Right lobe of liver (tissue), 6 donors: ENCODE measurements at regions not wholly inside any gene's neighbourhood (a gene's known extent, or its start where the extent isn't known, plus 50 kb on each side); places are given as distances from the start of the nearest gene placed in this dataset.

Source experiments
- ATAC-seq, 4 donors: fragments of 200-7000 bp; cut with Tn5 transposase; one replicate each; pipeline ENCODE4 v1.9.1; 2020; ENCODE audit warnings: mild to moderate bottlenecking in 4 of 4, moderate library complexity in 4 of 4
- DNase-seq, 3 donors: peaks; one replicate each; pipeline ENCODE4 v3.0.0-alpha.2; 2020
- H3K27ac ChIP-seq, 3 donors: fragments of 200-600 bp; one replicate each; pipeline ENCODE4 v1.8.0; 2022
- H3K27me3 ChIP-seq, 2 donors: fragments of 200-600 bp; one replicate each; pipeline ENCODE4 v1.8.0; 2022
- H3K36me3 ChIP-seq, 4 donors: fragments of 200-600 bp; sonication (generic) in 1 of 4; one replicate each; pipeline versions ENCODE4 v1.5.1 to v1.8.0; 2017 to 2022; ENCODE audit warnings: control low read depth in 1 of 4
- H3K4me1 ChIP-seq, 4 donors: fragments of 200-600 bp; sonication (generic) in 1 of 4; one replicate each; pipeline versions ENCODE4 v1.5.1 to v1.8.0; 2017 to 2022; ENCODE audit warnings: control low read depth in 1 of 4
- H3K4me3 ChIP-seq, 3 donors: fragments of 200-600 bp; one replicate each; pipeline ENCODE4 v1.8.0; 2022
- H3K9me3 ChIP-seq, 4 donors: fragments of 200-600 bp; sonication (generic) in 1 of 4; one replicate each; pipeline versions ENCODE4 v1.5.1 to v1.8.0; 2017 to 2022; ENCODE audit warnings: control low read depth in 1 of 4
- POLR2A ChIP-seq: fragments of 450-650 bp; IDR thresholded peaks from one replicate; pipeline ENCODE4 v1.6.1; 2017; ENCODE audit warnings: antibody characterized with exemption, mild to moderate bottlenecking
- WGBS: methylation state at CpG from one replicate; pipeline ENCODE4 v1.1.6; 2018; ENCODE audit warnings: low coverage, low lambda C conversion rate; ENCODE audit not compliant: insufficient coverage; ENCODE audit errors: missing lambda C conversion rate; 5-methylcytosine and 5-hydroxymethylcytosine counted together
- intact Hi-C, 2 donors: fragments of 100-400 bp; cut with DNase I; formaldehyde crosslinking; loops; one replicate each; pipeline versions ENCODE4 v1.11.2 to v1.14.1; 2022
- TF ChIP-seq, protein P1 (sequence below), 4 donors: fragments of 200-600 bp in 3 of 4; fragments of 450-650 bp in 1 of 4; IDR thresholded peaks; one replicate each; pipeline versions ENCODE4 v1.5.1 to v1.8.0; 2016 to 2022; ENCODE audit warnings: antibody characterized with exemption in 4 of 4, mild to moderate bottlenecking in 2 of 4
- donor health status: DM: no; HTN: yes; CAD: no.
- donor health status: DM: no; HTN: no; CAD: no.
- donor health status: DM: no; HTN: no; CAD: no.
- donor health status: DM: no; HTN: yes; CAD: no.
- donor health status: DM: no; HTN: yes; CAD: no.

- H3K4me3 ChIP-seq, result no peak overlapping the region
- intact Hi-C loops, result no loop called here
- 78% methylated on average over 2 of the region's 6 CpGs for WGBS
- no peaks in the 10 kb centered on the region for H3K9me3 ChIP-seq
- no peaks in the 10 kb centered on the region for H3K36me3 ChIP-seq
- no peaks in the 10 kb centered on the region for H3K27me3 ChIP-seq
- H3K27ac ChIP-seq, result peak overlapping the region; percentile 36 to 96 (median 95)
- DNase-seq, result peak in 1 of 3 donors; percentile 49
- peak in 3 of 4 donors; percentile 24 to 40 (median 40) for ATAC-seq
- TF ChIP-seq POLR2A, result no peak
- TF ChIP-seq, protein P1, sequence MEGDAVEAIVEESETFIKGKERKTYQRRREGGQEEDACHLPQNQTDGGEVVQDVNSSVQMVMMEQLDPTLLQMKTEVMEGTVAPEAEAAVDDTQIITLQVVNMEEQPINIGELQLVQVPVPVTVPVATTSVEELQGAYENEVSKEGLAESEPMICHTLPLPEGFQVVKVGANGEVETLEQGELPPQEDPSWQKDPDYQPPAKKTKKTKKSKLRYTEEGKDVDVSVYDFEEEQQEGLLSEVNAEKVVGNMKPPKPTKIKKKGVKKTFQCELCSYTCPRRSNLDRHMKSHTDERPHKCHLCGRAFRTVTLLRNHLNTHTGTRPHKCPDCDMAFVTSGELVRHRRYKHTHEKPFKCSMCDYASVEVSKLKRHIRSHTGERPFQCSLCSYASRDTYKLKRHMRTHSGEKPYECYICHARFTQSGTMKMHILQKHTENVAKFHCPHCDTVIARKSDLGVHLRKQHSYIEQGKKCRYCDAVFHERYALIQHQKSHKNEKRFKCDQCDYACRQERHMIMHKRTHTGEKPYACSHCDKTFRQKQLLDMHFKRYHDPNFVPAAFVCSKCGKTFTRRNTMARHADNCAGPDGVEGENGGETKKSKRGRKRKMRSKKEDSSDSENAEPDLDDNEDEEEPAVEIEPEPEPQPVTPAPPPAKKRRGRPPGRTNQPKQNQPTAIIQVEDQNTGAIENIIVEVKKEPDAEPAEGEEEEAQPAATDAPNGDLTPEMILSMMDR (IDR thresholded peaks at IDR 0.05), result no peak
- peaks cover 0 to 16% (median 10%) of the 10 kb centered on the region in 4 donors for H3K4me1 ChIP-seq
These were observed 199.2 kb upstream of the EEA1 start for GRCh38 chr12:93128332-93128707.

- H3K27ac ChIP-seq, result no peak overlapping the region
- DNase-seq, result no peak
- intact Hi-C loops, result no loop called here
These were observed 201.4 kb upstream of the EEA1 start for GRCh38 chr12:93130366-93131054.

GRCh38 chr12:93133361-93133760, 204.3 kb upstream of the EEA1 start:
- peaks cover 0 to 38% (median 22%) of the 10 kb centered on the region in 4 donors for H3K4me1 ChIP-seq
- DNase-seq, result no peak
- no peak for TF ChIP-seq POLR2A
- TF ChIP-seq, protein P1 (IDR thresholded peaks at IDR 0.05), result no peak
- no peaks in the 10 kb centered on the region for H3K9me3 ChIP-seq
- H3K27me3 ChIP-seq, result no peaks in the 10 kb centered on the region
- intact Hi-C loops, result no loop called here
- no peak overlapping the region for H3K4me3 ChIP-seq
- no peaks in the 10 kb centered on the region for H3K36me3 ChIP-seq
- 95% methylated on average over 5 of the region's 5 CpGs for WGBS
- ATAC-seq, result no peak
- H3K27ac ChIP-seq, result peak overlapping the region in 2 of 3 donors; percentile 95 to 96

More at GRCh38 chr12:93130366-93131054, 201.4 kb upstream of the EEA1 start:
- no peak overlapping the region for H3K4me3 ChIP-seq
- H3K4me1 ChIP-seq, result peaks cover 0 to 28% (median 15%) of the 10 kb centered on the region in 4 donors
- TF ChIP-seq POLR2A, result no peak
- TF ChIP-seq, protein P1 (IDR thresholded peaks at IDR 0.05), result no peak
- H3K9me3 ChIP-seq, result no peaks in the 10 kb centered on the region
- 27% methylated on average over 3 of the region's 4 CpGs for WGBS
- no peaks in the 10 kb centered on the region for H3K27me3 ChIP-seq
- no peaks in the 10 kb centered on the region for H3K36me3 ChIP-seq
- ATAC-seq, result no peak

GRCh38 chr12:93134175-93134890, 205.2 kb upstream of the EEA1 start:
- Histone ChIP-seq H3K9me3 (no peaks in the 10 kb centered on the region), H3K27ac (peak overlapping the region; percentile 74 to 96 (median 95)), H3K4me1 (peaks cover 0 to 43% (median 21%) of the 10 kb centered on the region in 4 donors), H3K4me3 (no peak overlapping the region), H3K36me3 (no peaks in the 10 kb centered on the region), H3K27me3 (no peaks in the 10 kb centered on the region)
- DNase-seq (no peak), ATAC-seq (peak in 3 of 4 donors; percentile 2 to 13 (median 3))
- TF ChIP-seq, protein P1 (IDR thresholded peaks at IDR 0.05), result no peak
- no peak for TF ChIP-seq POLR2A
- WGBS, result 66% methylated on average over 2 of the region's 6 CpGs
- intact Hi-C loops, result no loop called here
